Endothelial cell (in vitro differentiated cells): ENCODE measurements at regions not wholly inside any gene's neighbourhood (a gene's known extent, or its start where the extent isn't known, plus 50 kb on each side); places are given as distances from the start of the nearest gene placed in this dataset.

Source experiments
- DNase-seq: peaks from one replicate; pipeline ENCODE4 v3.0.0; 2021; ENCODE audit warnings: low spot score
- H3K27ac Mint-ChIP-seq: one replicate; pipeline ENCODE4 v1.8.0; 2021; ENCODE audit warnings: mixed read lengths, inconsistent platforms; ENCODE audit not compliant: unreplicated experiment
- H3K27me3 Mint-ChIP-seq: one replicate; pipeline ENCODE4 v1.8.0; 2021; ENCODE audit warnings: mild to moderate bottlenecking, moderate library complexity, mixed read lengths, inconsistent platforms; ENCODE audit not compliant: unreplicated experiment
- H3K36me3 Mint-ChIP-seq: one replicate; pipeline ENCODE4 v1.8.0; 2021; ENCODE audit warnings: mild to moderate bottlenecking, low read depth, mixed read lengths, inconsistent platforms; ENCODE audit not compliant: unreplicated experiment
- H3K4me1 Mint-ChIP-seq: one replicate; pipeline ENCODE4 v1.8.0; 2021; ENCODE audit warnings: mild to moderate bottlenecking, mixed read lengths, inconsistent platforms; ENCODE audit not compliant: unreplicated experiment
- H3K4me3 Mint-ChIP-seq: one replicate; pipeline ENCODE4 v1.8.0; 2021; ENCODE audit warnings: mild to moderate bottlenecking, mixed read lengths, inconsistent platforms; ENCODE audit not compliant: unreplicated experiment
- H3K9me3 Mint-ChIP-seq: one replicate; pipeline ENCODE4 v1.8.0; 2021; ENCODE audit warnings: mixed read lengths, inconsistent platforms; ENCODE audit not compliant: unreplicated experiment
- CTCF ChIP-seq: fragments of 200-600 bp; sonication (generic); IDR thresholded peaks from one replicate; pipeline ENCODE4 v1.5.0; 2021; ENCODE audit warnings: antibody characterized with exemption; ENCODE audit not compliant: unreplicated experiment

- Mint-ChIP-seq H3K4me3 (no peak overlapping the region), H3K4me1 (no peaks in the 10 kb centered on the region), H3K27ac (no peak overlapping the region), H3K36me3 (no peaks in the 10 kb centered on the region), H3K9me3 (no peaks in the 10 kb centered on the region), H3K27me3 (no peaks in the 10 kb centered on the region)
- TF ChIP-seq CTCF = no peak
- no peak for DNase-seq
Measured at GRCh38 chrX:57772637-57773036, 92.6 kb upstream of the NLRP2B start.

- H3K27ac Mint-ChIP-seq = no peak overlapping the region
- DNase-seq = no peak
- no peak for TF ChIP-seq CTCF
- no peaks in the 10 kb centered on the region for H3K27me3 Mint-ChIP-seq
- H3K4me1 Mint-ChIP-seq = no peaks in the 10 kb centered on the region
- H3K4me3 Mint-ChIP-seq = no peak overlapping the region
- H3K9me3 Mint-ChIP-seq = no peaks in the 10 kb centered on the region
- no peaks in the 10 kb centered on the region for H3K36me3 Mint-ChIP-seq
Measured at GRCh38 chrX:57771689-57772088, 91.6 kb upstream of the NLRP2B start.

GRCh38 chrX:57752866-57753265 is 72.8 kb upstream of the NLRP2B start:
- no peaks in the 10 kb centered on the region for H3K4me1 Mint-ChIP-seq
- H3K4me3 Mint-ChIP-seq = no peak overlapping the region
- no peaks in the 10 kb centered on the region for H3K27me3 Mint-ChIP-seq
- DNase-seq = no peak
- no peak for TF ChIP-seq CTCF
- no peak overlapping the region for H3K27ac Mint-ChIP-seq
- no peaks in the 10 kb centered on the region for H3K36me3 Mint-ChIP-seq
- H3K9me3 Mint-ChIP-seq = no peaks in the 10 kb centered on the region

- H3K36me3 Mint-ChIP-seq = no peaks in the 10 kb centered on the region
- no peak overlapping the region for H3K4me3 Mint-ChIP-seq
- DNase-seq = no peak
- no peaks in the 10 kb centered on the region for H3K9me3 Mint-ChIP-seq
- TF ChIP-seq CTCF = no peak
- no peak overlapping the region for H3K27ac Mint-ChIP-seq
- no peaks in the 10 kb centered on the region for H3K27me3 Mint-ChIP-seq
- no peaks in the 10 kb centered on the region for H3K4me1 Mint-ChIP-seq
Measured at GRCh38 chrX:57741107-57741506, 61.0 kb upstream of the NLRP2B start.

GRCh38 chrX:57737881-57738280 is 57.8 kb upstream of the NLRP2B start:
- H3K9me3 Mint-ChIP-seq = no peaks in the 10 kb centered on the region

More at GRCh38 chrX:57737881-57738280, 57.8 kb upstream of the NLRP2B start:
- no peaks in the 10 kb centered on the region for H3K36me3 Mint-ChIP-seq
- H3K27me3 Mint-ChIP-seq = no peaks in the 10 kb centered on the region
- no peak overlapping the region for H3K27ac Mint-ChIP-seq
- H3K4me3 Mint-ChIP-seq = no peak overlapping the region
- TF ChIP-seq CTCF = no peak
- no peak for DNase-seq
- H3K4me1 Mint-ChIP-seq = no peaks in the 10 kb centered on the region
